OCI-LY1 (cell line): ENCODE measurements at regions not wholly inside any gene's neighbourhood (a gene's known extent, or its start where the extent isn't known, plus 50 kb on each side); places are given as distances from the start of the nearest gene placed in this dataset.

ENCODE experiments used
- CTCF ChIP-seq: fragments of 200-600 bp; sonication (generic), shearing (Covaris generic); IDR thresholded peaks from 2 replicates; pipeline ENCODE4 v1.5.1; 2017; ENCODE audit warnings: mild to moderate bottlenecking, antibody characterized with exemption, low read length, moderate library complexity, mixed read lengths
- EZH2 ChIP-seq: fragments of 200-600 bp; sonication (generic), shearing (Covaris generic); IDR thresholded peaks from 2 replicates; pipeline ENCODE4 v1.8.0; 2017; ENCODE audit warnings: borderline replicate concordance, mixed run types, mild to moderate bottlenecking, antibody characterized with exemption, low read length, moderate library complexity, mixed read lengths

GRCh38 chr18:46362533-46362932 is 258.3 kb downstream of the HAUS1 start:
- TF ChIP-seq CTCF, result no peak
- TF ChIP-seq EZH2, result no peak
